GM20431 (cell line): ENCODE measurements at regions not wholly inside any gene's neighbourhood (a gene's known extent, or its start where the extent isn't known, plus 50 kb on each side); places are given as distances from the start of the nearest gene placed in this dataset.

ENCODE experiments used
- in situ Hi-C: fragments of 300-500 bp; cut with MseI, MboI; formaldehyde crosslinking; loops from one replicate; pipeline ENCODE4 v1.15.0; 2020; ENCODE audit warnings: low sequenced_read_pairs; ENCODE audit not compliant: unreplicated experiment

DNA sequence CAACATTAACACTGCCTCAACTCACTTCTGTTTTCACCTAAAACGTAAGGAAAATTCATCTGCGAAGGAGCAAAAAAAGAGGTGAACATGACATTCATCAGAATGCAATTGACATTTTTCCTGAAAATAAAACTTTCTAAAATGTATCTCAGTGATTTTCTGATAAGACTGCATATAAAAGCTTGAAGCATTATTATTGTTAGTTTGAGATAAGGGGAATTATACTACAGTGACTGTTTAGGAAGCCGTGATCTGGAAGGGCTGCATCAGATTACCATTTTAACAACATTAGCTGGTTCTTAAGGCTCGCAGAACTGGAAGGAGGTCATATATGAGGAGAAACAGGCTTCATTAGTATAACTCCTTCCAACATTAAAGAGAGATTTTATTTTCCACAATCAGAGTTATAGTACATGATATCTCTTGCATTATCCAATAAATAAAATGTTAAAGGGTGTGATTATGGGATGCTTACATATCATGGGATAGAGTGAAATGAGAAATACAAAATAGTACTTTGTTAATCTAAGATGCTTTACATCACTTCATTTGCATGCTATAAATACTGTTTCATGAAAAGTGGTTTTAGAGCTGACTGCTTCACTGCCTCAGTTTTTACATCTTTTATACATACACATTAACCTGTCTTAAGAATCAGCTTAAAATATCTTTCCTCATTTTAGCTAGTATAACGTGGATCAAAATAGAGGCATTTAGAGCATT, 1820.1 kb upstream of the TENM3 start:
- in situ Hi-C loops, result no loop called here

DNA sequence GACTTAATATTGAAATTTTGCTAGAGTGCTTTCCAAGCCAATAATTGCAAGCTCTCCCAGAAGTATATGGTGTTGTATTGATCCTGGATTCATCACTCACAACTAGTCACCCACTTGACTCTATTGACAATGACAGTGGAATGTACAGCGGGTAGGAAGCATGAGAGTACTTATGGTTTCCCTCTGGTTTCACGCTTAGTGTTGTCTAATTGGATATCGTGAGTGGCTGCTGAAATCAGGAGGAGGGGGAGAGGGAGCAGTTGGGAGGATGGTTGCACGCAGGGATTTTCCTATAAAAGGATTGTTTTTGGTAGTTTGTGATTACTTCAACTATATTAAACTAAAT, 1819.5 kb upstream of the TENM3 start:
- in situ Hi-C loops, result no loop called here

DNA sequence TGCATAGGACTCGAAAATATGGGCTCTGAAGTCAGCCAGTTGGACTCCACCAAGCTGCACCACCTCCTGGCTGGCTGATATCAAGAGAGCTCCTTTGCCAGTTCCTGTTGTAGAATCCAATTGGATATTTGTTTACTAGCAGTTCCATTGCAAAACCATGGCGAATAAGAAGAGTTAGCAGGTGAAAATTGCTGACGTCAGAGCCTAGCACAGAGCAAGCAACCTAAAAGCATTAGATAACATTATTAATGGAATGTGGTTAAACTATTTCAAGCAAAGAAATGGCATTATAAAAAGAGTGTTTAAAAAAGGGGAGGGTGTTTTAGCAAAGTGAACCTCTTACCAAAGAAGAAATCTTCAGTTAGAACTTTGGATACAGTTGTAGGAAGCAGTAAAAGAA, 1816.3 kb upstream of the TENM3 start:
- in situ Hi-C loops, result no loop called here

DNA sequence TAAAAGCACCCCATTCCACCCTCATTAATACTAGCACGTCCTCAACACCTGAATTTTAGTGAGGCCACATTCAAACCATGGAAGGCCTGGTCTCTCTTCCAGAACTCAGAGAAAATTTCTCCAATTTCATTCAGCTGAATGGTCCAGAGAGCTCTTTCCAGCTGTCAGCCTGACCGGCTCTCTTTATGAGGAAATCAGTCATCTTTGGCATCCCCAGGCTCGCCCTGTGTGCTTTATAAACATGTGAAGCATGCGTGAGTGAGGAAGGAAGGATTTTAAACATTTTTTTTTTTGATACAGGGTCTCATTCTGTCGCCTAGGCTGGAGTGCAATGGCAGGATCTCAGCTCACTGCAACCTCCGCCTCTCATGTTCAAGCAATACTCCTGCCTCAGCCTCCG, 1812.9 kb upstream of the TENM3 start:
- in situ Hi-C loops, result no loop called here

DNA sequence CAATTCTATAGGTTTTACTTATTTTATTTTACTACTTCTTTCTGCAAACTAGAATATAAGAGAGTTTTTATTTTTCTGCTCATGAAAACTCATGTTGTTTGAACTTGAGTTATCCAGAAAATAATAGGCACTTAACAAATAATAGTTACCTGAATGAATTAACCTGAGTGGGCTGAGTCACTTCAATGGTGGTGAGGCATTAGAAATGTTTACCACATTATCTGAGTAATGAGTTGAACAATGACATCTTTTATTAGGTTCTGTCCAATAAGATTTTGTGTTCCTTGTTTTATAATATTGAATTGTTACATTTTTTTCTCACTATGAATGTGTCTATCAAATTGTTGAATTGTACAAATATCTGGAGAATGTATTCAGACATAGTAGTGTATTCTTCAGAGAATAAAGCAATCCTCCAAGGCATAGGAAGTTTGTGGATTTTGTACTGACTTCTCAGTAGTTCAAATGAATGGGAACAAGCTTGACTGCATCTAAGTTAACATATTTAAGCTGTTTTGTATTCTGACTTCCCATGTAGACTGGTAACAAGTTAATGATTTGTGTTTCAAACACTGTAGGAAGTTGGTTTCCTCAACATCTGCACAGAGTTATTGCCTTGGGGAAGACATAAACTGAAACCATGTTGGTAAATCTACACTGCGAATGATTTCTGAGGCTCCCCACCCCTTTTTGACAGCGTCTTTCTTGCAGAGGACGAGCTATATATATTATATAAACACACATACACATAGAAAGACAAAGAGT, 1808.9 kb upstream of the TENM3 start:
- in situ Hi-C loops, result no loop called here

DNA sequence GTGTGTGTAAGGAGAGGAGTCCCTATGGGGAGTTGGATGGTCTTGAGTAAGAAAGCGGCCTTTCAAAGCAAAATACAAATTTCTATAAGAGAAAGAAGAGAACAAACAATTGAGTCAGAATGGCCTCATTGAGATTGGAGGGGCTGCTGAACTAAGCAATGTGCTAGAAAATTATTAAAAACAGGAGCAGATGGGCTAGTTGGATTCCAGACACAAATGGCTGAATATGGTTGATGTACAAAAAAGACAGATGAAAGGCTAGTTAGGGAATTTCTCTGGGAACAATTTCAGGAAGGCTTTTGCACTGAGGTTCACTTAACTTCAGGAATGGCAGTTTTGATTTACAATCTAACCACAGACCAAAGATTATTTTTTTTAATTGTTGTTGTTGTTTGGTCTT, 1806.8 kb upstream of the TENM3 start:
- in situ Hi-C loops, result no loop called here

DNA sequence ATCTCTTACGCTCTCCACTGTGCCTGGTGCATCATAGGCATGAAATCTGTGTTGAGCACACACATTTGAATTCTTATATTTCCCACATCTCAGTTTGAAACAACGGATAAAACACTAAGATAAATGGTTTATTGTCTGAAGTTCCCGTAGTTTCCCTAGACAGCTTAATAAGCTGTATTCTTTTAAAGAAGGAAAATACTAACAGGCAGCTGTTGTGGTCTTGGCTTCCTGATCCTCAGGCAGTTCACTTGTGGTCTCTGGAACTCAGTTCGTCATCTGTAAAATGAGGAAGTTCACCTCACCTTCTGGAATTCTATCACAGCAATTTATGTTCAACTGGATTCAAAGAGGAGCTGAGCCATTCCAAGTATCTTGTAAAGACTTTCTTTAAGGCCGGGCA, 1805.6 kb upstream of the TENM3 start:
- in situ Hi-C loops, result no loop called here

DNA sequence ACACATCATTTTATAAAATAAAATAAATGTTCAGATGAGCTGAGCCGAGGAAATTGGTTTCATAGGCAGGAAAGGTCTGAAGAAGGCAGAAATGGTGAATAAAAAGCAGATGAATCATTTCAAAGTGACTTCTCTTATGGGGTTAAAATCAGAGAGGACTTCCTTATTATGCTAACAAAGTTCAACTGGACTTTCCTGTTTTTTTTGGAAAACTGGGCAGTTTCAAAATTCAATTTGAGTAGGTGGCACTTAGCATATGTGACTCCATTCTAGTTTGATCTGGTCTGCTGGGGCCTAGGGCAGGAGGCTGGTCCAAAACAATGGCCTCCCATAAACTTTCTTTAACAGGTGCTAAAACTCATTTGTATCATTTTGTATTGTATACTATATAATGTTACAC, 1794.9 kb upstream of the TENM3 start:
- in situ Hi-C loops, result no loop called here

DNA sequence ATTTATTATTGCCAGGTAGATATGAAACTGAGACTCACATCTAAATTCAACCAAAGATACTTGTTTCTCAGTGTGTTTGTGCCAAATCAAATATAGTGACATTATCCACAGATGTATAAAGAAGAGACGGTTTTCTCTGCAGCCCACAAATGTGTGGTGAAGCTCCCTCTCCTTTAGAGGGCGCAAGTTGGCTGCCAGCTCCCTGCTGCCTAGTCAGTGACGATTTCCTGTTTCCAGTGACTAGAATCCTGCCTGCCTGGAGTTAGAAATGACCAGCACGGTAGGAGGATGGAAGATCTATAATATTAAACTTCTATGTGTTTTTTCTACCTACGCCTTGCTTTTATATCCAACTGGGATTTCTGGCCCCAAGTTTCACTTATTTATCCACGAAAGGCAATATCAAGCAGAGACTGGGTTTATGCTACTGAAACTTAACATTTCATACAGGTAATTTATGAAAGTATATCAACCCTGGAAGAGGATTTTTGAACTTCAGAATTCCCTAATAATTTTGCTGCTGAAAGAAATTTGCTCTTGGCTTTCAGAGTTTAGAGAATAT, 1793.7 kb upstream of the TENM3 start:
- in situ Hi-C loops, result no loop called here

DNA sequence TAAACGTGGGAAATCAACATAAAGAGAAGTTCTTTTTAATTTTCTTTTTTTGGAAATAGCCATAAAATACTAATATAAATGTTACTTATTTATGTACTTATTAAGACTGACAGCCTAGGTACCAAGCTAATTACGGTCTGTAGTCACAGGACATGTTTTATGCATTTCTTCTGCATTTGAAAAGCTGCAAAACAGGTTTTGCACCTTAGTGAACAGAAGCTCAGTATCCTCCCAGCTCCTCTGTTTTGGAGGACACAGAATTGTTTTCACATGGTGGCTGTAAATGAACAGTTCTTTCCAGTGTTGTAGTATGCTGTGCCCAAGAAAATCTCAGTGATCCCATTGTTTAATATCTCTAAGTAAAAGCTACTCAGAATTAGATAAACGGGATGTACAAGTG, 1788.0 kb upstream of the TENM3 start:
- in situ Hi-C loops, result no loop called here

DNA sequence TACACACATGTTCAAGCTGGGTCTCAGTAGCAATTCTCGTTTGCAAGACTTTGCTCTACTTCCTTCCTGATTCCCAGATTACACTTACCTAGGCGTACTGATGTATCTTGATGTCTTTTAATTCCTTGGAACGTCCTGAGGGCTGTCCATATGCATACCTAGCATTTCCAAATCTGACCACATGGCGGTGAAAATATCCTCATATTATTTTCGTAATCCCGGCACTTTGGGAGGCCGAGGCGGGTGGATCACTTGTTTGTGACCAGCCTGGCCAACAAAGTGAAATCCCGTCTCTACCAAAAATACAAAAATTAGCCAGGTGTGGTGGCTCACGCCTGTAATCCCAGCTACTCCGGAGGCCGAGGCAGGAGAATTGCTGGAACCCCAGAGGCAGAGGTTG, 1786.3 kb upstream of the TENM3 start:
- in situ Hi-C loops, result no loop called here

DNA sequence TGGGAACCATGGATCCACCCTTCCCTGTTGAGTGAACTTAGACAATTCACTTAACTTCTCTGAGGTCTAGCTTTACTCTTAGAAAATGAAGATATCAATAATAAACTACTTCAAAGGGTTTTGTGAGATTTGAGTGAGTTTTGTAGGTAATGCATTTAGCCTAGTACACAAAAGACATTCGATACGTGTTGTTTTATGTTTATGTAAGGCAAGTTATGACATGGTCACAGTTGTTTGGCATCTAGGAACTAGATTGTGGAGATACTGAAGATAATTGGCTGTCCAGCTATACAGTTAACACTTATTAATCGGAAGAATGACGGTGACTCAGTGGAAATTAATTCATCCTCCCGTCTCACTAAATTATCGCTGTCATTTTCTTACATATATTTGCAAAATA, 1781.1 kb upstream of the TENM3 start:
- in situ Hi-C loops, result no loop called here

DNA sequence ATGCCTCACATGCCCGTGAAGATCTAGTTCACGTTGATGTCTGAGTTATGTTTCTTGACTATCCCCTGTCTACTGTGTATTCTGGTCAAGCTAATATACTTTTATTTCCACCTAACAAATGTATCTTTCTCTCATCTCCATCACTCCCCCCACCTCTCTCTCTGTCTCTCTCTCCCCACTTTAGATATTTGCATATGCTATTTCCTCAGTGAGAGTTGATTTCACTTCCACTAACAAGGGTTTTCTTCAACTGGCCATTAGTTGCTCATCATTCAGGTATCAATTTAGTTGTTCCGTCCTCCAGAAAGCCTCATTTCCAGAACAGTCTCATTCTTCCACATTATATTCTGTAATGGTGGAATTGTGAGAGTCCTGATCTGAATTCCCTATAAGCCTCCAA, 1777.8 kb upstream of the TENM3 start:
- in situ Hi-C loops, result no loop called here

DNA sequence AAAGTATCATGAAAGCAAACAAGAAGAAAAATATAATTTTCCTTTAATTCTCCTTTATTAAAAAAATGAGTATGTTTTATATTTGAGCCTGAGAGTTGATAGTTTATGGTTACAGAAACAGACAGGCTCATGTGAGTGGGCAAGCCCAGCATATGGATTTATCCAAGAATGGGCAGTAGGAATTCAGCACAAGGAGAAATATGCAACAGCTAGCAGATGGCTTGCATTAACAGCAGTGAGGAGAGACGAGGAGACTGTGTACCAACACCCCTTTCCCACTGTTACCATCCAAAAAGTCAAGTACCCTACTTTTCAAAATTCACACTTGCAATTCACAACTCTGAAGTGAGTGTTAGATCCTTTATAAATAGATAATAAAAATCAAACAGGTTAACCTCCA, 1760.2 kb upstream of the TENM3 start:
- in situ Hi-C loops, result no loop called here

DNA sequence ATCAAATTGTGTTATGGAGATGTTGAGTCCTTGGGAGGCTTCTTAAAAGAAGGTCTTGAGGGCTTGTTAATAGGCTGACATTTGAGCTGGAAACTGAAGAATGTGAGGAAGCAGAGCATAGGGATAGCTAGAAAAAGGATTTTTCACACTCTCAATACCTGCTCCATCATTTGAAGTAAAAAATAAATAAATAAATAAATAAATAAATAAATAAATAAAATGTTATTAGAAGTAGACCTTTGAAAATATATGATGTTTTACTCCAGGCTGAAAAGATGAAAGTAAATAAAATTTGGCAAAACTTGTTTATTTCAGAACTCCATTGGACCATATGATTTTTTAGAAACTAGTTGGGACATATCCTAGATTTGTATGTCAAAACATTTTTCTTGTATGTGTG, 1757.8 kb upstream of the TENM3 start:
- in situ Hi-C loops, result no loop called here

DNA sequence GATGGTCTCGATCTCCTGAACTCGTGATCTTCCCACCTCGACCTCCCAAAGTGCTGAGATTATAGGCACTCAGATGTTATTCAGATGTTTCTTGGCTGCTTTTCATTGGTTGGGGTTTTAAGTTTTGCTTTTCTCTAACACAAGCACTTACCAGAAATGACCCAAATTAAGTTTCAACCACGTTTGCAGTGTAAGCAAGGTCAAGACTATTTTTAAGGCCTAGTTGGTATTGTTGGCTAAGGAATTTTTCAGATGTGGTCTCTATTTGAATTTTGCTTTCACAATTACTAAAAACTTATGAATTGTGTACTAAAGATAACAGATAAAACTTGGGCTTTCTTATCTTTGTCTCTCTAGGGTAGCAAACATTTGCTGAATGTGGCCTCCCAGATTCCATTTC, 1756.9 kb upstream of the TENM3 start:
- in situ Hi-C loops, result no loop called here

DNA sequence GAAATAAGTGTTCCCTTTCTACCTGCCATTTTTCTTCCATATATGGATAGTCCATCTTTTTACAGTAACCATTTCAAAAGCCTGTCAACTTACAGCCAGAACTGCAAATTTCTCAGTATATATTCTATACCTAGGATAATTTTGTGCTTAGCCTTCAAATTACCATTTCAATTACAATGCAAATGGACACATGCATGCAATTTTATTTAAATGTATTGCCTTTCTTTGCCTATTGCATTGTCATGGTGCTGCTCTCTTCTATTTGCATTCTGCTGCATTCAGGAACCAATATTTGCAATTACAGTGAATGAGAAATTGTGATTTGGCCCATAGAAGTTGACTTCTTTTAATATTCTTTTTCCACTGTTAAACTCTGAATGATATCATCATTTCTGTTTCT, 1753.4 kb upstream of the TENM3 start:
- in situ Hi-C loops, result no loop called here

DNA sequence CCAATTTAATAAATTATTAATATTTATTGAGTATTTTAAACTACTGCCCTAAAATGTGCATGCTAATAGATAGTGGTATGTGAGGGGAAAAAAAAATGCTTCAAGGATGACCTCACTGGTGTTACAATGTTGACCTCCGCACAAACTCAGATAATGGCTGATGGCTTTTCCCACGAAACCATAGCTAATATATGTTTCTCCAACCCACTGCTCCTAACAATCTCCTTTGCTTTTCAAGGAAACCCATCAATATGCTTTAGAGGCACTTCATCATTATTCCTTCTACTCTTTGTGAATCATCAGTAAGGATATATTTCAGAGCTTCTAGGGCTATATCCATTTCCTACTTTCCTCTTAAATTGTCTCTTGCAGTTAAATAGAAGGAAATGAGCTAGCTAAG, 1752.0 kb upstream of the TENM3 start:
- in situ Hi-C loops, result no loop called here

DNA sequence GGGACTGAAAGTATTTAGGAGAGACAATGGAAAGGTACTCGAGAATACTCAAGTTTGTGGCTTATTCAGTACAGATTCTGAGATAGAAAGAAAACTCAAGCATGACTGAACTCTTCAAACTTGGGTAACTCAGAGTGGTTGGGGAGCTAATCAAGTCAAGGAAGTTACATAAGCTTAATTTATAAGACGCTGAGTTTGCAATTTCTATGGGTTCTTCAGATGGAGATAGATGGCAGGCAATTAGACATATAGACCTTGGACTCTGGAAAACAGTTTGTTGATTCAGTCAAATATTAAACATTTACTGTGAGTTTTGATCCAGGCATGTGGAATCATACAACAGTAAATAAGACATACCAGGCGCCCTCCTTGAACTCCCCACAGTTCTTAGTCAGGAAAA, 1749.9 kb upstream of the TENM3 start:
- in situ Hi-C loops, result no loop called here

DNA sequence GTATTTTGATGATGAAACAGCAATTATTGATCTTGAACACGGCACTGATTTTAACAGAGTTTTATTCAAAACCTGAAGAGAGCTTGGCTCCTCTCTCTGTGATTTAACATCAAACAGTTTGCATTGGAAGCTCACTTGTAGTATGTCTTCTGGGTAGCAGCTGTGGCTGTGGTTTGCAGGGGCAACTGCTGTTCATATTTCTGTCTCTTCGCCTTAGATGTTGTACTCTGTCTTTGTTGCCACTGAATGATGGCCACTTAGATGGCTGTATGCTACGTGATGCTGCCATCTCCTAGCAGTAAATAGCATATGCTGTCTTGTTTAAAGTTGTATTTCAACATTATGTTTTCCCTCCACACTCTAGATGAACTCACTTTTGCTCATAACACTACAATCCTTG, 1743.0 kb upstream of the TENM3 start:
- in situ Hi-C loops, result no loop called here

DNA sequence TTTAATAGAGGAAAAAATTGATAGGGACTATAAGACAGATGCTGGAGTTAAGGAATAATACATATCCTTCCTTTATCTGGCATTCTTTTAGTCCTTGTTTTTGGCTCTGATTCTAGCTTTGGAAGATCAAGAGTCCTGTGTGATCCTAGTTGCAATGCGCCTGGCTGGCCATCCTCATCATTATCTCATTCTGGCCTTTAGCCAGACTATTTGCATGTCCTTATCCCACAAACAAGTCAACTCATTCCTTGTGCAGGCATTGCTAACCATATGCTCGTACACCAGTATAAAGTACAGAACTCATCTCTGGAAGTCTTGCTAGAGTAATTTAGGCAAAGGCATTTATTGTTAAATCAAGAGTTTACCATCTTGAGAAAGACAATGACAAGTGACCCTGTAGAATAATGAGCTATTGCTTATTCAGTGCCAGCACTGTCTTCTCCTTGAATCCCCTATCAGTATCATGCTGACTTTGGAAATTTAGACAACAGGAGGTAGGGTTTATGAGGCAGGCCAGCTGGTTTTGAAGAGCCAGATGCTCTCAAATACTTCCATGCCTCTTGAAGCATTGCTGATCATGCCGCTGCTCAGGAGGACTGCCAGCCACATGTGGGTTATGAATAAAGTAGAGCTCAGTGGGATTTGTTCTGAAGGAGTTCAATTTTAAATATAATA, 1730.3 kb upstream of the TENM3 start:
- in situ Hi-C loops, result no loop called here
